GM18505 (cell line): ENCODE measurements at regions not wholly inside any gene's neighbourhood (a gene's known extent, or its start where the extent isn't known, plus 50 kb on each side); places are given as distances from the start of the nearest gene placed in this dataset.

ENCODE experiments used
- ATAC-seq: cut with Tn5 transposase; IDR thresholded peaks from one replicate; pipeline ENCODE4 v1.9.1; 2021; ENCODE audit not compliant: unreplicated experiment
- POLR2A ChIP-seq: IDR thresholded peaks from 4 replicates; pipeline ENCODE4 v1.6.1; 2011; ENCODE audit warnings: borderline replicate concordance; ENCODE audit not compliant: insufficient read depth, insufficient read length; ENCODE audit errors: extremely low read depth

DNA sequence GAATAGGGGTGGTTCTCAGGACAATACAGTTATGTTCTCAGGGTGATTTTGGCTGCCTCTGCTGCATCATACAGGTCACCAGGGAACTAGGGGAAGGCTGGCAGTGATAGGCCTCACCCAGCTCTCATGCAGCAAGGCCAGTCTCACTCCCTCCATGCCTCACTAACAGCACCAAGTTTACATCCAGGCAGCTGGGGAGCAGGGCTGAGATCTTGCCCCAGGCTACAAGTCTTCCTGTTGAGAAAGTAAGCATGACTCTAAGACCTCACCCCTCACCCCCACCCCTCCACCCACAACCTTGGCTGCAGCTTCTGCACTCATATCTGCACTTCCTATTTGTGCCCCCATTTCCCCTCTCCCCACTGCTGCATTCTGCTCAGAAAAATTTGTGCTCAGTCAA is 481.2 kb downstream of the ACTL7B start:
- TF ChIP-seq POLR2A = no peak

DNA sequence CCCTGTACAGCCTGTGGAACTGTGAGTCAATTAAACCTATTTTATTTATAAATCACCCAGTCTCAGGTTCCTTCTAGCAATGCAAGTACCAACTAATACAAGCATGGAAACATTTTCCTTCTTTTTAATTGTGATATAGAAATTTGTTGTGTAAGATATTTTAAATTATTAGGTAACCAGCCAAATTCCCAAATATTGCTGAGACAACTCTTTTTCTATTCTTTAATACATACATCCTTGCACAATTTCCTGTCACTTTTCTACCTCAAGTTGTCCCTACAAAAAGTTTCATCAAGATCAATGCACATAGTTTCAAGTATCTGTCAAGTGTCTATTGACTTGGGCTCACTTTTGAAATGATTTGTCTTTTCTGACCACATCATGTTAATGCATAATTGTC is 488.6 kb downstream of the ACTL7B start:
- no peak for TF ChIP-seq POLR2A
- ATAC-seq = no peak

More for the DNA sequence above, 481.2 kb downstream of the ACTL7B start:
- no peak for ATAC-seq

DNA sequence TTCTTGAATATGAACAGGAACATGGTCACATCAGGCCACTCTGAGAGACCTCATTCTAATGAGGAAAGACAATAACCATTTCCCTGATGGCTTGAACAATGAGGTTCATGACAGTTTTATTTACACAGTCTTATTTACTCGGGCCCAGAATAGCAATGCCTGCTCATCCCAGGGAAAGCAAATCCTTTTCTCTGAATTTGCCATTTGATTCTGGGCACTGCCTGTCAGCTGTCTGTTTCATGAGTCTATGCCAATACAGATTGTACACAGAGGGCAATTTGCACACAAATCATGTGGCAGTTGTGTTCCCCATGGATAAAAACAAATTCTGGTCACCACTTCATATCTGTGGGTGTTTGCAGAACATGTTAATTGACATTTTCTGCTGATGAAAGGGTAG is 492.5 kb downstream of the ACTL7B start:
- no peak for ATAC-seq
- TF ChIP-seq POLR2A = no peak

DNA sequence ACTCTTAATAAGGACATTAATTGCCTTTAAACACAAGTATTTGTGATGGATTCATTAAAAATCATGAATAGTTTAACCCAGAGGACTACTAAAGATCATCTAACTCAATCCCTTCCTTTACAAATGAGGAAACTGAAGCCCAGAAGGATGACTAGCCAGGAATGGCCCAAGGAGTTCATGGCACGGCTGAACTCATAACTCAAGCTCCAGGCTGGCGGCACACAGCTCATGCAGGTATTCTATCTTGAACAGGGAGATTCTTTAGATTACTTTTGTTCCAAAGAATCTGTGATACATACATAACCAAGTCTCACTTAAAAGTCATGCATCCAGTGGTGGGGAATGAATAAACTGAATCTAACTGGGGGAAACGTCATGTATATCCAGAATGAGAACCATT is 495.5 kb downstream of the ACTL7B start:
- TF ChIP-seq POLR2A = no peak
- ATAC-seq = no peak

DNA sequence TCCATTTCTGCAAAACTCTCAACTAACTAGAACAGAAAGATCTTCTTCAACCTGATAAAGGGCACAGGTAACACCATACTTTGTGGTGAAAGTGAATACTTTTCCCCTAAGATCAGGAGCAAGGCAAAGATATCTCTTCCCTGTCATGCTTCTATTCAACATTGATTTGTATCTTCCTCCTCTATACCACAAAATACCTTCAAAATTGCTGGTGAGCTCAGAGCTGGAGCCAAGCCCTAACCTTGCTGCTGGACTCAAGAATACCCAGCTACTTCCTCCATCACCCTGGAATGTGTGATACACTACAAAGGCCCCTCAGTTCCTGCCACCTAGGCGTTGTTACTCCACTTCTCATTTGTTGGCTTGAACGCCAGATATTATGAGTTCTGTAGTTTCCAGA is 499.0 kb downstream of the ACTL7B start:
- ATAC-seq = no peak
- TF ChIP-seq POLR2A = no peak

DNA sequence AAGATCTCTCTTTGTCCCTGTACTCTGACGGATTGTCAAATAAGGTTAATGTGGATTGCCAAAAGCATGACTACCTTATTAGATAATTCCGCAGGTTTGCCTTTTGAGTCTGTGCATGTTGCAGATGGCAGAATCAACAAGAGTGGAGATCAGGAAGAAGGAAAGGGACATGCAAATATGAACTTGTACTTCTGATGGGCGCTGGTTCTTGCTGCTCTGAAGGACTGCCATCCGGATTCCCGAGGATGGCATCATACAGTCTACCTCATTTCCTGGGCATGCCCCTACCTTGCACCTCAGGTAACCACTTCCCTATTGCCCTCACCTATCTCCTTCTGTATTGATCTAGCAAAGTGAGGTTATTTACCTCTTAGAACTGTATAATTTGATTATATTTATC is 504.2 kb downstream of the ACTL7B start:
- no peak for TF ChIP-seq POLR2A
- ATAC-seq = no peak

DNA sequence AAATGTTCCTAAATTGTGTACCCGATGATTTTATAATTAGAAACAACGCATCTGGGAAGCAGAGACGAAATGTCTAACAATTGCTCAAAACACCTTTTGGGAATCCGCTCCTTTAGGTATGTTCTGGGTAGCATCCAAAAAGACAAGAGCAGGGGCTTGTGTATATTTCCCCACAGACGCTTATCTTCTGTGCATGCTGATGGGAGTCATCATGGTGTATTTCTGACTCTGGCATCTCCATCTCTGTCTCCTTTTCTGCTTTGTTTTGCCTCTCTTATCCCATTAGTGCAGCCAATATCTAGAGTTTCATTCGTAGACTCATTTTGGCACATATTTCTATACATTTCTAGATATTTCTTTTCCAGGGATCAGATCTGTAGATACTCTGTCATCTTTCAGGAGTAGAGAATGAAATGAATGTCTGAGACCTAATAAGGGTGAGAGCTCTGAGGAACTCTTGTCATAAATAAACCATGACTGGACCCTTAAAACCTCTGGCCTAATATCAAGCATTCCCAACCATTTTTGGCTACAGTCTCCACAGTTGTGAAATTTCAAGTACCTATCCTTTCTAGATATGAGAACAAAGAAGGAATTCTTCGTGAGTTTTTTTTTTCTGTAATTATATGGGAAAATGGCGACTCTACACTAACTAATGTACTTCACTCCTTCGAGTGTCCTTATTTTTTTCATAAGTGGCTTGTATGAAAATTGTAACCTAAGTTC is 508.2 kb downstream of the ACTL7B start:
- TF ChIP-seq POLR2A = no peak
- no peak for ATAC-seq

DNA sequence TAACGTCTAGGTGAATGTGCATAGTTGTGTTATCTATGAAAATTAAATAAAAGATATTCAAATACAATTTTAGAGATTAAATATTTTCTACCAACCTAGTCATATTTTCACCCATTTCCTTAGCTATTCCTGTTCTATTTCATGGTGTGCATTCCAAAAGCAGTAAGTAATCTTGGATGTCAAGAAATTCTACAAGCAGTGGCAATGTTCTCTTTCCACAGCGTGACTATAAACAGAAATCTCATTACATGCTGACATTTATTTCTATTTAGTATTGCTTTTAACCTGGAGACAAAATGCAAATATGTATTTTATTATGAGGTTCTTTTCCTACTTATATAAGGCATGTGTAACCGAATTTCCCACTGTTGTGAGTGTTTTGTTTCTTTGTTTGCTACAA is 510.0 kb downstream of the ACTL7B start:
- ATAC-seq = no peak
- no peak for TF ChIP-seq POLR2A

DNA sequence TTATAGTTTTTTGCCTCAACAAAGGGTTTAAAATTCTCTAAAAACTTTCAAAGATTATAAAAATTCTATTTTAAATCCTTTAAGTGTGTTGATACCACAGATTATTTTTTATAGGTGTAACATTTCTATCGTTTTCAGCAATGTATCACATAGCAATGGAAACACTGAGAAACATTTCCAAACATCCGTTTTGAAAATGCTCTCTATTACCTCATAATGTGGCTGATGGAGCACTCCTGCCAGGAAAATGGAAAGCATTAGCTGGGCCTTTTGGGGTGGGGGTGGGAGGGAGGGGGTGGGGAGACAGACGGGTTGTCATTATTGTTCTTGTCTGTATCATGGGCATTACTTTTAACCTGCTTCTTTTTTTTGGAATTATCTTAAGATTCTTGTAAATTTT is 516.5 kb downstream of the ACTL7B start:
- no peak for TF ChIP-seq POLR2A
- no peak for ATAC-seq

DNA sequence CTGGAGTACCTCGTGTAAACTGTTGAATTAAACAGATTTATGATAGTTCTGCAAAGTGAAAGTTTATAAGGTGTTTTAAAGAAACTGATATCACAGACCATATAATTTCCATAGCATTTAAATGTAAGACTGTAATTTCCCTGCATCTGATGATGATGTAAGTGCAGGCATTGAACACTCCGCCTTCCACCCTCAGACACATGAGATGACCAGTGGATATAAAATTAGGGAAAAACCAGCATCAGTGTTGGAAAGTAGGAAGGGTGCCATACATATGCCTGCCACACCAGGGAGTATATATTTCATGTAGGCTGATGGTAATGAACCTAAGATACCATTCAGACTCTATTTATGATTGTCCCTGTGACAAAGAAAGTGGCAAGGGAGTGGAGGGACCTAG is 519.2 kb downstream of the ACTL7B start:
- no peak for ATAC-seq
- TF ChIP-seq POLR2A = no peak

DNA sequence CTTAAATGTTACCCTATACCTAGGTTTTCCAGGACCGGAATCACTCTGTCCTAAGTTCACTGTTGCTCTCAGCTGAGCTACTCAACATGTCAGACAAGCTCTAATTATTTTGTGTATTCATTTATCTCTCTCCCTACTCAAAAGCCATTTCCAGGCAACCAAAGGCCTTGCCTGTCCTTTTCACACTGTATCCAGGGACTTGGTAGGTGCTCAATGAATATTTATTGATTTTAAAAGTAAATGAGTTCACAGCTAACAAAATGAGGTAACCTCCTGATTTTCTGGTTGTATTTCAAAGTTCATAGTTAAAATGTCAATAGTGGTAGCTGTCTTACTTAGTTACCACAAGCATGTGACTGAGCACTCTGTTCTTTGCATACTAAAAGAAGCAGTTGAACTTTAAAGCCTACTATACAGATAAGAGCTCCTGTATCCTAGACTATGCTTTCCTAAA is 522.2 kb downstream of the ACTL7B start:
- TF ChIP-seq POLR2A = no peak
- ATAC-seq = no peak

DNA sequence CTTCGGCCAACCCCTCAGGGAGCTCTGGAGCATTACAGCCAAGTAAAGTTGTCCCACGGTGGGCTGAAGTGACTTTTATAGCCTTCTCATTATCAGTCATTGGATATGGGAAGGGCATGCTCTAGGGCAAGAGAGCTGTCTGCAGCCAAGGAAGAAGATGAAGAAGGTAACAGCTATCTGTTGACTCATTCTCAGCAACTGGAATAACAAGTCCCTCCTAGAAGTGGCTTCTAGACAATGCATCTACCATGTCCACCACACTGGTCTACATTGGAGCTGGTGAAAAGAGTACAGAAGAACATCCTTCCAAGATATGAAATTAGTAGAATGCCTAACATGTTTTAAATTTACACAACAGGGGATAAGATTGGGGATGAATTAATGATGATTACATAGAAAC is 524.2 kb downstream of the ACTL7B start:
- ATAC-seq = no peak
- no peak for TF ChIP-seq POLR2A

DNA sequence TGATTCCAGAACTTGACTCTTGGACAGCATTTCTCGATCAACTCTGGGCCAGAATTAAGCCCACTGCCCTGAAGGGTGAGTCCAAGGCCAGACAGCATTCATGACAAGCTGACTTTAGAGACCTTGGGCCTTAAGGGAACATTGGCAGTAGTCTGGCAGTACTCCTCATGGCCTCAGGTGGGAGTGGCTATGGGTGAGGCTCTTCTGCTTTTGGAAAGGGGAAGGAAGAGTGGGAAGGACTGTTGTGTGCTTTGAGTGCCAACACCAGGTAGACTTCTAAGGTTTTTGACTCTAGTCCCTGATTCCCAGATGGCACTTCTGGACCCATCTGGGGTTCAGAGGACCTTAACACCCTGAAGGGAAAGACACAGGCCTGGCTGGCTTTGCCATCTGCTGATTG is 530.4 kb downstream of the ACTL7B start:
- ATAC-seq = no peak
- TF ChIP-seq POLR2A = no peak

DNA sequence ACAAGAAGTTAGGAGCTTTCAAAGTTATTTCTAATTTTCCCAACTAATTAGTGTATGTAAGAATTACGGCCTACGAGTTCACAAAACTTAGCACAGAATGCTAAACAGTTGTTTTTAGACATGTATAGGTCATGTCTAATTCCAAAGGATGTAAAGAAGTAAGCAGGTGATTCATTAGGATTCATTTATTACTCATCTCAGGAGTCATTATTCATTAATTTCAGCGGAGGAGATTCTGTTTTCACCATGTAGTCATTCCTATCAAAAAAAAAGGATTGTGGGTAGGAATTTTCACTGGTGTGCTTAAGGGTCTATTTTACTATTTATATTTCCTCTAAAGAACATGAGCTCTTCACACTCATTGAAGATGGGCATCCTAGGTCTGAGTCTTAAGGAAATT is 532.2 kb downstream of the ACTL7B start:
- TF ChIP-seq POLR2A = no peak
- ATAC-seq = no peak
